GM18858 (cell line): ENCODE measurements at regions not wholly inside any gene's neighbourhood (a gene's known extent, or its start where the extent isn't known, plus 50 kb on each side); places are given as distances from the start of the nearest gene placed in this dataset.
"Not testable (repeated sequence)": the region's sequence is repeated elsewhere in the genome, so short reads cannot be mapped to it uniquely, and the experiment has no call there.

Experiments
- ATAC-seq: cut with Tn5 transposase; IDR thresholded peaks from one replicate; pipeline ENCODE4 v1.9.1; 2021; ENCODE audit not compliant: unreplicated experiment

GRCh38 chr3:21894459-21895340, 143.7 kb upstream of the ZNF385D start:
- no peak for ATAC-seq

DNA sequence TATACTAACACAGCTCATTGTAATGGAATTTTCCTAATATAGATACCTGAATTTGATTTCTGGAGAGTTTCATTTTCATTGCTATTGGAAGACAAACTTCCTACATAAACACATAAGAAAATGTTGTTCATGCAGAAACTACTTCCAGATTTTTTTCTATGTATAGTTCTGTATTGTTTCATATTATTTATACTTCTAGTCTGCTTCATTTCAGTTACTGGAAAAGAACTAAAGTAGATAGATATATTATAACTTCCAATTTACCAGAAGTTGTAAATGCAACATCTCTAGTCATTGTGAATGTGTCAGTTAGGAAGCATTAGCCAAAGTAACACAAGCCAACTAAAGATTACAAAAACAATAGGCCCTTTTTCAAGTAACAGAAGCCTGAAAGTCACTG, 147.3 kb upstream of the ZNF385D start:
- no peak for ATAC-seq

DNA sequence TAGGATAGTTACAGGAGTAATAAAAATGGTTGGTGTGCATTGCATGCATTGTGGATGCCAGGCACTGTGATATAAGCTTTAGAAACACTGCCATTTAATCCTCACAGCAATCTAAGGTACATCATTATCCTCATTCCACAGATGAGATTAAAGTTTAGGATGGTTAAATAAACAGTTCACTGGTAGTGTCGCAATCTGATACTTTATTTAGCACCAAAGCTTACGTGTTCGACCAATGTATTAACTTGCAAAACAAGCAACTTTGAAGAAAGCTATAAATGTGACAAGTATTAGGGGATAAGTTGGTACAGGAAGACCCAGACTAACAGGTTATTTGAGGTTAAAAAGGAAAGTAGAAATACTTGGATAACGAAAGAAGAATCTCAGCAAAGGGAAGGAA, 150.5 kb upstream of the ZNF385D start:
- ATAC-seq, result no peak

- no peak for ATAC-seq
Measured at GRCh38 chr3:21902956-21903355, 151.9 kb upstream of the ZNF385D start.

DNA sequence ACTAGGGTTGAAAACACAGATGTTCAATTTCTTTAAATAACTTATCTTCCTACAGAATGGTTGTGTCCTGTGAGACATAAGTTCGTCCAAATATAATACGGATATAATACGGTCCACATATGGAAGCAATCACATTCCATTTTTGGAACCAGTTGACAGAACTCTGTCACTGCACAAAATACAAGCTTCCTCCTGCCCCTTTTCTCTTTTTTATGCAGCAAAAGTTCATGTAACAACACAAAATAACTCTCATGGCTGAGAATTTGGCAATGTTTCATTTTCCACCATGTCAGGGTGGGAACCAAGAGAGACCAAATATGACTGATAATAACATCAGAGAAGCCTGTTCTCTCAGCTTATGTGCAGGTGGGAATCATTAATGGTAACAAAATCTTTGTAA, 158.1 kb upstream of the ZNF385D start:
- ATAC-seq, result no peak

DNA sequence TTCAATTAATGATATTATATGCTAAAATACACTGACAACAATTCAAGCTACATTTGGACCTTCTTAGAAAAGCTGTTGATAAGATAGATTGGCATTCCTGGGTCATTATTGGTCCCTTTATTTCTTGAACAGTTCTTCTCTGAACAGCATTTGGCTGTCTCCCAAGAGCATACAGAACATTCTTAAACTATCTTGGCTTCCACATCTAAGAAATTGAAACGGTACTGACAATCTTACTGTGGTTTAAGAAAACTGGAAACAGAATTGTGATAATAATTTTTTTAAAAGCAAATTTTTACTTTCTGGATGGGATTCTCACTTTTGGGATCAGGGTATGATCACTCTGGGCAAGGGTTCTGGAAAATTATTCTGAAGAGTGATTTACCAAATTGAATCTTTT, 161.7 kb upstream of the ZNF385D start:
- ATAC-seq, result no peak

- ATAC-seq, result no peak
Measured at GRCh38 chr3:21913791-21914190, 162.8 kb upstream of the ZNF385D start.

- ATAC-seq, result no peak
Measured at GRCh38 chr3:21914451-21914850, 163.4 kb upstream of the ZNF385D start.

DNA sequence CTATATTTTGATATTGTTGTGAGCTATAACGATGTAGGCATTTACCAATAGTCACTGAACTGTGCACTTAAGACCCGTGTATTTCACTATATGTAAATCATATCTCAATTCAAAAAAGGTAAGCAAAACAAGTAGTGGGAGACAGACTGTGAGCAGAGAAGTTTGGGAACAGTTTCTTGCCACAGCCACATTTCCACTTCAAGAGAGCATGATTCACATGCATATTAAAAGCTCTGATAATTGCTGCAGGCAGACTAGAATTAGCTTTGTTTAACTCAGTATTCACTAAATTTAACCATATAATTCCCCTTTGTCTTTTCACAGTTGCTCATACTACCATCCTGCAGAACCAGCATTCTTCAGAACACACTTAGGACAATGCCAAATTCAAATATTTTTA, 168.4 kb upstream of the ZNF385D start:
- no peak for ATAC-seq

GRCh38 chr3:21920421-21920861, 169.4 kb upstream of the ZNF385D start:
- ATAC-seq, result no peak

DNA sequence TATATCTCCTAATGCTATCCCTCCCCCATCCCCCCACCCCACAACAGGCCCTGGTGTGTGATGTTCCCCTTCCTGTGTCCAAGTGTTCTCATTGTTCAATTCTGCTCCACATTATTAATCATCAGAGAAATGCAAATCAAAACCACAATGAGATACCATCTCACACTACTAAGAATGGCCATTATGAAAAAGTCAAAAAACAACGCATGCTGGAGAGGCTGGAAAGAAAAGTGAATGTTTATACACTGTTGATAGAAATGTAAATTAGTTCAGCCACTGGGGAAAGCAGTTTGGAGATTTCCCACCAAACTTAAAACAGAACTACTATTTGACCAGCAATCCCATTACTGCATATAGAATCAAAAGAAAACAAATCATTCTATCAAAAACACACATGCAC, 172.1 kb upstream of the ZNF385D start:
- ATAC-seq, result not testable (repeated sequence)

GRCh38 chr3:21927261-21927660, 176.3 kb upstream of the ZNF385D start:
- no peak for ATAC-seq

DNA sequence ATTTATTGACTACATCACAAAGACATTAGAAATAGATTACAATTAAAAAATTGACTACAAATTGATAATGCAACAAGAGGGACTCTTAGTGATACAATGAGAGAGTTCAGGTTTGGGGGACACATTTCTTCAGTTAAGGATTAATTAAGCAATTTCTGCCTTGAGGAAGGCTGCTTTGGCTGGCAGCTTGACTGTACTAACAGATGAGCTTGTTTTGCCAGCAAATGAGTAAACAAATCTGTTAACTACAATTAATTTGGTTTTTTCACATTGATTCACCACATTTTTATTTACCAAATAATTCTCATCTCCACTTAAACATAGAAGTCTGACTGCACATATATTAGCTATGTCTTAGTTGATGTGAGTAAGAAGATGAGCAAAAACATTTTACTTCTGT, 183.6 kb upstream of the ZNF385D start:
- ATAC-seq, result no peak

GRCh38 chr3:21936207-21936606, 185.2 kb upstream of the ZNF385D start:
- no peak for ATAC-seq

GRCh38 chr3:21938267-21938681, 187.3 kb upstream of the ZNF385D start:
- no peak for ATAC-seq

- no peak for ATAC-seq
Measured at GRCh38 chr3:21942328-21942727, 191.3 kb upstream of the ZNF385D start.

- ATAC-seq, result no peak
Measured at GRCh38 chr3:21944251-21944650, 193.2 kb upstream of the ZNF385D start.

DNA sequence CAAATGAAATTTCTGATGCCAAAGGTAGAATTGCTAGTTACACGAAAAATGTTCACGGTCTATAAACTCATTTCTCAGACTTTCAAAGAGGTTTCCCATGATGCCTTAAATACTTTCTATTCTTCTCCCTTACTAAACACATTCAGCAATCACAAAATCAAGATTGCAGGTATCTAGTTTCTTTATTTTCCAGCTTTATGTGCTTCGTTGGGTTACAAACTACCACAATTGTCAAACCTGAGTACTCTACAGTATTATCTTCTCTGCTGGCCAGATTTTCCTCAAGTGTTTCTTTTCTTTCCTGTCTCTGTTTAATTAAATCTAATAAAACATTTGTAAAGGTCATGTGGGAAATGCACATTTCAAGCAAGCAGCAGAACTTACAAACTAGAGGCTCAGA, 201.8 kb upstream of the ZNF385D start:
- ATAC-seq, result no peak

GRCh38 chr3:21954709-21955108, 203.7 kb upstream of the ZNF385D start:
- no peak for ATAC-seq

DNA sequence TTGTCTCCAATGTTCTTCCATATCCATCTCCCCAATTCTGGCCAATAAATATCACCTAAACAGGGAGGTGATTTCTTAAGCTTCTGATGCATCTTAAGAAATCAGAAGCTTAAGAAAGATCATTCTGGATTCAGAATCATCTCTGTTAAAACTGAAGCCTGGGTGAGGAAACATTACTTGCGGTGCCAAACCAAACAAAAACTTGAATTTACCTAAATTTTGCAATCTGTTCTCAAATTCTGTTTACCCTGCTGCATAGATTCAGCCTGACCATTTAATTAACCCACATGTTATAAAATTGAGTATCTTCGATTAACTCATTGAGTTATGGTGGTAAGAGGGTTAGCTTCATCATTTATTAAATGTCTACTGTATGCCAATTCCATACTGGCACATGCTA, 204.4 kb upstream of the ZNF385D start:
- ATAC-seq, result no peak

DNA sequence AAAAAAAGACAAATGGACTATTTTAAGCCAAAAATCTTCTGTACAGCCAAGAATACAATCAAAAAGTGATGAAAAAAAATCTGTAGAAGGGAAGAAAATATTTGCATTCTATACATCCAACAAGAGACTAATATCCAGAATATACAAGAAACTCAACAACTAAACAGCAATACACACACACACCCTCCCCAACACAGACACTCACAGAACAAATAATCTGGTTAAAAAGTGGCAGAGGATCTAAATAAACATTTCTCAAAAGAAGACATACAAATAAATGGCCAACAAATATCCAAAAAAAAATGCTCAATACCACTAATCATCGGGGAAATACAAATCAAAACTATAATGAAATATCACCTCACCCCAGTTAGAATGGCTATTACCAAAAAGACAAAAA, 209.0 kb upstream of the ZNF385D start:
- no peak for ATAC-seq

DNA sequence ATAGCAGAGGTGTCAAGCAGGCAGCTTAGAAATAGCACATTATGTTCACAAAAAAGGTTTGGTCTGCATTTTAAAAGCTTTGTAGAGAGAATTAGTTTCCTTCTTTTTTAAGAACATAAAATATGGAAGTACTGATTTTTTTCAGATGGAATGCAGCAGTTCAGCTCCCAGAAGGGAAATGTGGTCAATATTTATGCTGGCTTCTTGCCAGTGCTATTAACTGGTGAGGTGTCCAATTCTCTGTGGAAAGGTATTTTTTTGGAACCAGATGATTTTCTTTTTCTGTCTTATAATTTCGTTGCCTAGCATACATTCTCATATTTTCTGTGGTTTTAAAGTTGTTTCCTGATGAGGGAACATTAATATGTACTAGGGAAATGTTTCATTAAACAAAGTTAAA, 211.4 kb upstream of the ZNF385D start:
- ATAC-seq, result no peak

GRCh38 chr3:21966457-21966856, 215.4 kb upstream of the ZNF385D start:
- ATAC-seq, result not testable (repeated sequence)
